Vagina (tissue), 2 donors: ENCODE measurements at regions not wholly inside any gene's neighbourhood (a gene's known extent, or its start where the extent isn't known, plus 50 kb on each side); places are given as distances from the start of the nearest gene placed in this dataset.
A peak's percentile ranks its signal among the peaks of the same experiment; 100 is the strongest.
"Not testable (repeated sequence)": the region's sequence is repeated elsewhere in the genome, so short reads cannot be mapped to it uniquely, and the experiment has no call there.

Source experiments
- DNase-seq, 2 donors: peaks; one replicate each; pipeline ENCODE4 v3.0.0-alpha.2; 2017; ENCODE audit errors: extremely low spot score in 2 of 2
- H3K27ac ChIP-seq: fragments of 200-600 bp; sonication (generic); one replicate; pipeline ENCODE4 v1.5.1; 2019
- H3K27me3 ChIP-seq: fragments of 200-600 bp; sonication (generic); one replicate; pipeline ENCODE4 v1.5.1; 2019
- H3K36me3 ChIP-seq, 2 donors: fragments of 200-600 bp; sonication (generic); one replicate each; pipeline ENCODE4 v1.5.1; 2017 to 2019
- H3K4me1 ChIP-seq: fragments of 200-600 bp; sonication (generic); one replicate; pipeline ENCODE4 v1.5.1; 2019
- H3K4me3 ChIP-seq, 2 donors: fragments of 200-600 bp; sonication (generic); 1 replicate in 1 of 2; 2 replicates in 1 of 2; pipeline ENCODE4 v1.5.1; 2016 to 2019
- H3K9me3 ChIP-seq: fragments of 200-600 bp; sonication (generic); one replicate; pipeline ENCODE4 v1.5.1; 2019
- POLR2A ChIP-seq, 2 donors: fragments of 450-650 bp; IDR thresholded peaks; one replicate each; pipeline ENCODE4 v1.6.1; 2017; ENCODE audit warnings: antibody characterized with exemption in 2 of 2, mild to moderate bottlenecking in 2 of 2, moderate library complexity in 2 of 2
- POLR2AphosphoS5 ChIP-seq, 2 donors: sonication (generic); formaldehyde crosslinking; IDR thresholded peaks; one replicate each; pipeline ENCODE4 v1.9.0; 2017; ENCODE audit warnings: antibody characterized with exemption in 2 of 2, mild to moderate bottlenecking in 2 of 2, low read depth in 1 of 2; ENCODE audit not compliant: insufficient read depth in 1 of 2
- intact Hi-C: fragments of 100-400 bp; cut with DNase I; formaldehyde crosslinking; loops from one replicate; pipeline ENCODE4 v1.15.1; 2023
- TF ChIP-seq, protein P1 (sequence below), 3 experiments: fragments of 450-650 bp in 2 of 3; fragments of 200-600 bp in 1 of 3; sonication (generic) in 1 of 3; IDR thresholded peaks; one replicate each; pipeline ENCODE4 v1.5.1; 2017 to 2019; ENCODE audit warnings: antibody characterized with exemption in 3 of 3, mild to moderate bottlenecking in 2 of 3, moderate library complexity in 2 of 3

GRCh38 chr1:78331799-78332198, 159.0 kb upstream of the PTGFR start:
- Histone ChIP-seq H3K27ac (no peak overlapping the region), H3K36me3 (no peaks in the 10 kb centered on the region), H3K27me3 (no peaks in the 10 kb centered on the region), H3K4me3 (no peak overlapping the region), H3K4me1 (no peaks in the 10 kb centered on the region), H3K9me3 (no peaks in the 10 kb centered on the region)
- intact Hi-C loops = no loop called here
- no peak for DNase-seq
- TF ChIP-seq, protein P1, sequence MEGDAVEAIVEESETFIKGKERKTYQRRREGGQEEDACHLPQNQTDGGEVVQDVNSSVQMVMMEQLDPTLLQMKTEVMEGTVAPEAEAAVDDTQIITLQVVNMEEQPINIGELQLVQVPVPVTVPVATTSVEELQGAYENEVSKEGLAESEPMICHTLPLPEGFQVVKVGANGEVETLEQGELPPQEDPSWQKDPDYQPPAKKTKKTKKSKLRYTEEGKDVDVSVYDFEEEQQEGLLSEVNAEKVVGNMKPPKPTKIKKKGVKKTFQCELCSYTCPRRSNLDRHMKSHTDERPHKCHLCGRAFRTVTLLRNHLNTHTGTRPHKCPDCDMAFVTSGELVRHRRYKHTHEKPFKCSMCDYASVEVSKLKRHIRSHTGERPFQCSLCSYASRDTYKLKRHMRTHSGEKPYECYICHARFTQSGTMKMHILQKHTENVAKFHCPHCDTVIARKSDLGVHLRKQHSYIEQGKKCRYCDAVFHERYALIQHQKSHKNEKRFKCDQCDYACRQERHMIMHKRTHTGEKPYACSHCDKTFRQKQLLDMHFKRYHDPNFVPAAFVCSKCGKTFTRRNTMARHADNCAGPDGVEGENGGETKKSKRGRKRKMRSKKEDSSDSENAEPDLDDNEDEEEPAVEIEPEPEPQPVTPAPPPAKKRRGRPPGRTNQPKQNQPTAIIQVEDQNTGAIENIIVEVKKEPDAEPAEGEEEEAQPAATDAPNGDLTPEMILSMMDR (IDR thresholded peaks at IDR 0.05) = no peak
- TF ChIP-seq POLR2AphosphoS5 (IDR thresholded peaks at IDR 0.05; ENCODE audit: insufficient read depth in 1 of 2, low read depth in 1 of 2) = no peak
- TF ChIP-seq POLR2A (IDR thresholded peaks at IDR 0.05) = no peak

DNA sequence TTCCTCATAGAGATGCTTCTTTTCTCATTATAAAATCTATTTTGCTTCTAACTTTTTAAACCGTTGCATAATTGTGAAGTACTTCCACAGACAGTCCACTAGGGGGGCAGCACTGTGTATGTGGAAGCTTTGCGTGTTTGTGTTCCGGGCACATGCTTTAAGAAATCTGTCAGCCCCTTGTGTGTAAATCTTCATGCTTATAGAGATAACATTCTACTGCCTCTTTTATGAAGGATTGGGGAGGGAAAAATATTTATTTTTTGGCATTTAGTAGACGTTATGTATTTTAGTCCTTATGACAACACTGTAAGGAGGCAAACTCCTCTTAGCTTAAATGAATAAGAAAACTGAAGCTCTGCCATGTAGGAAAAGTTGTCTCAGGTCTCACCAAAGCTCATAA, 157.3 kb upstream of the PTGFR start:
- H3K4me3 ChIP-seq = no peak overlapping the region
- DNase-seq = no peak
- H3K27me3 ChIP-seq = no peaks in the 10 kb centered on the region
- TF ChIP-seq, protein P1 (IDR thresholded peaks at IDR 0.05) = peak; percentile 14 to 71 (median 21)
- no peak for TF ChIP-seq POLR2AphosphoS5 (IDR thresholded peaks at IDR 0.05; ENCODE audit: insufficient read depth in 1 of 2, low read depth in 1 of 2)
- H3K9me3 ChIP-seq = no peaks in the 10 kb centered on the region
- intact Hi-C loops = no loop called here
- H3K27ac ChIP-seq = no peak overlapping the region
- H3K36me3 ChIP-seq = no peaks in the 10 kb centered on the region
- H3K4me1 ChIP-seq = no peaks in the 10 kb centered on the region

DNA sequence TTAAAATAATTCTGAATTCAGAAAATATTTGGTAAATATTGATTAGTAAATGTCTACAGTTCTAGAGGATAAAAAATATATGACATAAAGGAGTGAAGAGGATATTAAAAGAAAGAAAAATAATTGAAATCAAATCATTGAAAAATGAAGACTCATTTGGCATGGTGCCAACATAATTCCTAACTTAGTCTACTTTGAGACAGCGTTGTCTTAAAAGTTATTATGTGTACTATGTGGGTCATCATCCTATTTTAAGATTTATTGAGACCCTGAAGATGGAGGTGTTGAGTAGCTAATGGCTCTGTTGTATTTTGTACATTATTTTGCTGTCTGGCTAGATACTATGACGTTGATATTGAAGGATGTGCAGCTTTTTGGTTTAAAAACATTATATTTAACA, 156.7 kb upstream of the PTGFR start:
- DNase-seq = no peak
- TF ChIP-seq POLR2AphosphoS5 (IDR thresholded peaks at IDR 0.05; ENCODE audit: insufficient read depth in 1 of 2, low read depth in 1 of 2) (no peak), POLR2A (IDR thresholded peaks at IDR 0.05) (no peak)
- TF ChIP-seq, protein P1 (IDR thresholded peaks at IDR 0.05) = no peak
- H3K27ac ChIP-seq = no peak overlapping the region
- no peaks in the 10 kb centered on the region for H3K27me3 ChIP-seq
- H3K9me3 ChIP-seq = no peaks in the 10 kb centered on the region
- no peaks in the 10 kb centered on the region for H3K4me1 ChIP-seq
- H3K36me3 ChIP-seq = no peaks in the 10 kb centered on the region
- intact Hi-C loops = no loop called here
- no peak overlapping the region for H3K4me3 ChIP-seq

DNA sequence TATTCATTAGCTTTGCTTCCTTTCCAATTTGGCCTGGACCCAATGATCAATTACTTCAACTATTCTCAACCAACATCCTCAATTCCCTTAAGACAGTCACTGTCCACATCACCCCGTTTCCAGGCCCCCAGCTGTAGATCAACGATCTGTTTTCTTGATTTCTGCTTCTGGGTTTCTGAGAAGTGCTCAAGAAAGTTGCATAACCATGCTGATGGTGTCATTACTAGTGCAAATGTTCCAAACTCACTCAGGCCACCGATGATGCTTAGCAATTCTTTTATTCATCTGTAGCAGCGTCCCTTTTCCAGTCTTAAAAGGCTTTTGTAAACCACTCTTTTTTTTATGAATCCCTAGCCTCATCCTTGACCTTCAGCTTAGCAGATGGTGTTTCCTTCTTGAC, 155.8 kb upstream of the PTGFR start:
- DNase-seq = no peak
- no peaks in the 10 kb centered on the region for H3K27me3 ChIP-seq

DNA sequence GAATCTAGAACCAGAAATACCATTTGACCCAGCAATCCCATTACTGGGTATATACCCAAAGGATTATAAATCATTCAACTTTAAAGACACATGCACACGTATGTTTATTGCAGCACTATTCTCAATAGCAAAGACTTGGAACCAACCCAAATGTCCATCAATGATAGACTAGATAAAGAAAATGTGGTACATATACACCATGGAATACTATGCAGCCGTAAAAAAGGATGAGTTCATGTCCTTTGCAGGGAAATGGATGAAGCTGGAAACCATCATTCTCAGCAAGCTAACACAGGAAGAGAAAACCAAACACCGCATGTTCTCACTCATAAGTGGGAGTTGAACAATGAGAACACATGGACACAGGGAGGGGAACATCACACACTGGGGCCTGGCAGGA, 154.0 kb upstream of the PTGFR start:
- H3K9me3 ChIP-seq, H3K27ac ChIP-seq, DNase-seq, intact Hi-C loops, H3K4me1 ChIP-seq, H3K27me3 ChIP-seq, H3K36me3 ChIP-seq, H3K4me3 ChIP-seq: not testable (repeated sequence)

More for the DNA sequence above, 155.8 kb upstream of the PTGFR start:
- H3K27ac ChIP-seq = no peak overlapping the region
- no peak for TF ChIP-seq POLR2AphosphoS5 (IDR thresholded peaks at IDR 0.05; ENCODE audit: insufficient read depth in 1 of 2, low read depth in 1 of 2)
- no peaks in the 10 kb centered on the region for H3K9me3 ChIP-seq
- H3K4me3 ChIP-seq = no peak overlapping the region
- intact Hi-C loops = no loop called here
- H3K4me1 ChIP-seq = no peaks in the 10 kb centered on the region
- H3K36me3 ChIP-seq = no peaks in the 10 kb centered on the region

- H3K9me3 ChIP-seq = no peaks in the 10 kb centered on the region
- no peak for TF ChIP-seq POLR2AphosphoS5 (IDR thresholded peaks at IDR 0.05; ENCODE audit: insufficient read depth in 1 of 2, low read depth in 1 of 2)
- TF ChIP-seq, protein P1 (IDR thresholded peaks at IDR 0.05) = no peak
- no peak for TF ChIP-seq POLR2A (IDR thresholded peaks at IDR 0.05)
- no peak overlapping the region for H3K27ac ChIP-seq
- intact Hi-C loops = no loop called here
- H3K4me1 ChIP-seq = no peaks in the 10 kb centered on the region
- H3K36me3 ChIP-seq = no peaks in the 10 kb centered on the region
- no peak for DNase-seq
- H3K27me3 ChIP-seq = no peaks in the 10 kb centered on the region
- no peak overlapping the region for H3K4me3 ChIP-seq
Measured at GRCh38 chr1:78339490-78339889, 151.3 kb upstream of the PTGFR start.
